ENCODE measurements at regions not wholly inside any gene's neighbourhood (a gene's known extent, or its start where the extent isn't known, plus 50 kb on each side); places are given as distances from the start of the nearest gene placed in this dataset.

DNA sequence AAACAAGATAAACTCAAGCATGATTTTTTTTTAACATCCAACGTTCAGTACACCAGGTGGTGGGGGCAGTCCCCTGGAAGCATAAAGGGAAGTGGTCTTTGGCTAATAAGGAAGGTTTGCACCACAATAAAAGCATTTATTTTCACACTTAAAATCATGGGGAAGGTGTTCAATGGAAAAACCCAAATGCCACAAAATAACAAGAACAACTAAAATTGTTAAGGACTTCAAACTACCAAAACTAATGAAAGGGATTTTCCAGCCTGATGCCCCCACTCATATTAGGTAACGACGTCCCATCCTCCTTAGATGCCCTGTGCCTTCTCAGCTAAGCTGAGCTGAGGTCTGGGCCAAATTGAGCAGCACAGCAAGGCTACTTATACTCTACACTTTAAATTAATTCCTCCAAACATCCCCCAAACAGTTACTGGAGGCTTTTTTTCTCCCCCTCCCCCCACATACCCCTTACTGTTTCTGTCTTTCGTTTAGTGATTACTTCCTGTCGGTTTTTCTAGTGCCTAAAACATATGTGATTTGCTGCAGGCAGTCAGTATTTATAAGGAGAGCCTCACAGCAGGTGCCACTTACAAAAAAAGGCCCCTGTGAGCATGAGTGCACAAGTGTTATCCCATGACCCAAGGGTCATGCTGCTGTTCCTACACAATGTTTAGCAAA lies 259.7 kb upstream of the ZNF608 start:
- no peak for DNase-seq (ENCODE audit: low spot score)

GRCh38 chr5:125010356-125010755 lies 263.9 kb upstream of the ZNF608 start:
- DNase-seq (ENCODE audit: low spot score): no peak

GRCh38 chr5:125011014-125011413 lies 264.6 kb upstream of the ZNF608 start:
- DNase-seq (ENCODE audit: low spot score): peak; percentile 41

DNA sequence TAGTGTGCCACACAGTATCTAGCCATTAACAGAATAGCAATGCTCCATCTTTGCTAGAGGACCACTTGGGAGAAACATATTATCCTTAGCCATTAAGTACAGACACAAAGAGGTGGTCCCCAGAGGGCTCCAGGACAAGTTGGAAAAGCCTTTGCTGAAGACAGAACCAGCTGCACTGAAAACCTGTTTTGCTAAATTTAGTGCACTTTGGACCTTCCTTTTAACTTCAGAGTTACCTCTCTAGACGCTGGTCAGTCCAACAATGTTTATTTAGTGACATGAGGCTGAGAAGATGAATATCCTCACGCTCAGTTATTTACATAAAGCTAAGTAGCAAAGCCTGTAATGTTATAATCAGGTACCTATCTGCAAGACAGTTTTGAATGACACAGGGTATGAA lies 265.0 kb upstream of the ZNF608 start:
- peak; percentile 24 for DNase-seq (ENCODE audit: low spot score)

- no peak for DNase-seq (ENCODE audit: low spot score)
These were observed 265.5 kb upstream of the ZNF608 start for GRCh38 chr5:125011947-125012346.

DNA sequence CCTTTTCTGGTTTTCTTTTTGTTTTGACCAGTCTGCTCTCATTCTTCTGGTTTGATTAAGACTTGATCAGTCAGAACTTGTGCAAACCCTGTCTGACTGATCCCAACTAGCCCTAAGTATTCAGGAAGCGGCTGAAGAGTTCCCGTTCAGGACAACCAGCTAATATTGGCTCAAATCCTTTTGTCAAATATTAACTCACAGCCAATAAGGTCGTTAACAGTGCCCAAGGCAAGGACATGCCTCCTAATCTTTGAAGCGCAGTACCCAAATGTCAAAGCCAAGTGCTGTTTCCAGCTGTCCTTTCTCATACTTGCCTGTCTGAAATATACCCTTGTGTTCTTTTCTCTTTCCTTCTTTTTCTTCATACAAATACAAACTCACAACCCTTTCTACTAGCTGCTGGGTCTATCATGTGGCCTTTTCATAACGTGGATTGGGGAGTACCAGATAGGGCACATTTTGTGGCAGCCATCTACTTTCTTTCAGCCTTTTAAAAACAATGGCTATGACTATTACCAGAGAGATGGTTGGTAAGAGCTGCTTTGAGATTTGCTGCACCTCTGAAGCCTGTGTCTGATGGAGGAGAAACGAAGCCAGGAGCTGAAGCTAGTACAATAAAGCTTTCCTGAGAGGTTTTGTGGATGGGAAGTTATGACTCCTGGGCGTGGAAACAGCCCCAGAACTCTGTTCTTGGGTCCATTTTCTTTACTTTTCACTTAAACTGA lies 266.4 kb upstream of the ZNF608 start:
- DNase-seq (ENCODE audit: low spot score): peak; percentile 86

- DNase-seq (ENCODE audit: low spot score): no peak
These were observed 267.8 kb upstream of the ZNF608 start for GRCh38 chr5:125014202-125014601.

GRCh38 chr5:125017796-125018195 lies 271.4 kb upstream of the ZNF608 start:
- peak; percentile 31 for DNase-seq (ENCODE audit: low spot score)

DNA sequence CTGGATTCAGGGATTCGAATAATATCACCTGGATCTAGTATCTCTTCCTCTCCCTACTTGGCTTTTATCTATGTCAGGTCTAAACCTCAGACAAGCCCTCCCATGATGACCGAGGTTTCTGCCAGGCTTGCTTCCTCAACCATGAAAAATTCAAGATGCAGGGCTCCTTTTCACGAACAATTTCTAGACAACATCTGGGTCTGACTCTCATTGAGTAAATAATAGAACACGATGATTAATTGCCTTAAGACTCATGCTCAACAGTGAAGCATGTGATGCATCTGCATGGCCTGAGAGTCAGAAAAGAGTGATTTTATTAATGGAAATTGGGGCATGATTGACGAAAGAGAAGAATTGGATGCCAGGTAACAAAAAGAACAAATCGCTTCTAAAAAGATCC lies 277.2 kb upstream of the ZNF608 start:
- peak; percentile 92 for DNase-seq (ENCODE audit: low spot score)

- DNase-seq (ENCODE audit: low spot score): no peak
These were observed 280.7 kb upstream of the ZNF608 start for GRCh38 chr5:125026867-125027731.

GRCh38 chr5:125032286-125032685 lies 285.8 kb upstream of the ZNF608 start:
- DNase-seq (ENCODE audit: low spot score): no peak

GRCh38 chr5:125033602-125034001 lies 287.2 kb upstream of the ZNF608 start:
- no peak for DNase-seq (ENCODE audit: low spot score)

DNA sequence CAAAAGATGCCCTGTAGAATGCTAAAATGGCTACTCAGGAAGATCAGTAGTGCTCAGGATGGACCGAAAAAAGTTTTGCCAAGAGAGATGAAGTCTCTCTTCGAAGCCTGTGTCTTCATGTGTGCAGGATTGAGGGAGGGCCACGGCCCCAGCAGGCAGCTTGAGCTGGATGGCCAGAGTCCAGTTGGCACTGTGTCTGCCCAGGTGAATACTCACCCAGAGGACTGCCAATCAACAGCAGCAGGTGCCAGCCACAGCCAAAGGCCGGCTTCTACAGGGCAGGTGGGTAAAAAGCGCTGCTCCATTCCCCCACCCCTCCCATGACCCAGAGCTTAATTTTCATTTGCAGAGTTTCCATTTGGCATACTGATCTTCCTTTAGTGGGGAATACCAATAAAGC lies 287.9 kb upstream of the ZNF608 start:
- DNase-seq (ENCODE audit: low spot score): no peak

- no peak for DNase-seq (ENCODE audit: low spot score)
These were observed 290.1 kb upstream of the ZNF608 start for GRCh38 chr5:125036494-125036893.

DNA sequence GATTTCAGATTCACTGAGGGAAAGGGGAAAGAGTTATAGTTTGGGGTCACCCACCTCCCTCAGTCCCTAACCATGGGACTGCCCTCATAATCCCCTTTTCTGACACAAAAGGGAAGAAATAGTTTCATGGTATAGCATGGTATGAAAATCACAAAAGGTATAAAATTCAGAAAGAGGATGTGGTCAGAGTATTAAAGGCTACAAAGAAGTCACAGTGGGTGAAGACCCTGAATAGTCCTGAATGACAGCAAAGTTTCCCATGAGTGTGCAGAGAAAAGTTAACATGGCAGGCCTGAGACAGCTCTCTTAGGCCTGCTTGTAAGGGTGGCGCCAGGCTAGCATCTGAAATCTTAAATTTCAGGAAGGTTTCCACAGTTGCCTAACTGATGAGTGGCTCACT lies 290.6 kb upstream of the ZNF608 start:
- no peak for DNase-seq (ENCODE audit: low spot score)

DNA sequence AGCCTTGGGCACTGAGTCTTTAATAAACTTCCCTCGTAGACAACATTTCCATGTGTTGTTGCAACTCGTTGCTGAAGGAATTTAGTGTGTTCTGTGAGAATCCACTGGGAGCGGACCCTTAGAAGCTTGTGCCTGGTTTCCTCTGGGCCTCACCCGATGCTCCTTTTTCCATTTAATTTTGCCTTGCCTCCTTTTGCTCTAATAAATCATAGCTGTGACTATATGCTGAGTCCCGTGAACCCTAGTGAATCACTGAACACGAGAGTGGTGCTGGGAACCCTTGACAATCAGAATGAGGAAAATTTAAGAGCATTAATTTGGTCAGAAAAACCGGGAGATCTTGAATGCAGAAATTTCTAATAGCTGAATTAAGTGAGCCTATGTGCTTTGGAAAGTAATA lies 291.1 kb upstream of the ZNF608 start:
- DNase-seq (ENCODE audit: low spot score): no peak

DNA sequence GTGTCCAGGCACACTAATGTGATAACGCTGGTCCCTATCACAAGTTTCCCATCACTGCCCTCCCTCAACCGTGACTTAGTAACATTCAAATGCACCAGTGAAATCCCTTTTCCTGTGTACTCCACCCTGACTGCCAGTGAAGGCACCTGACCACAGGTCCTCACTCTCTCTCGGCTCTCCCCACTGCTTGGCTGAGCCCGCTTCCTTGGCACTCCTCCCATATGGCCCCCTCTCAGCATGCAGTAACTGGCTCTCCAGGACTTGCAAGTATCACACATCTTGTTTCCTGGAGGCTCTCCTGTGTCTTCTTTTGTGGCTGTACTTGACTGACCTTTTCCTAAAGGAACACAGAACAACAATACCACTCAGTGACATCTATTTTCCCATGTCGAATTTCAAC lies 292.0 kb upstream of the ZNF608 start:
- peak; percentile 39 for DNase-seq (ENCODE audit: low spot score)

- peak; percentile 30 for DNase-seq (ENCODE audit: low spot score)
These were observed 295.4 kb upstream of the ZNF608 start for GRCh38 chr5:125041798-125042197.

- peak; percentile 42 for DNase-seq (ENCODE audit: low spot score)
These were observed 295.9 kb upstream of the ZNF608 start for GRCh38 chr5:125042261-125042890.

DNA sequence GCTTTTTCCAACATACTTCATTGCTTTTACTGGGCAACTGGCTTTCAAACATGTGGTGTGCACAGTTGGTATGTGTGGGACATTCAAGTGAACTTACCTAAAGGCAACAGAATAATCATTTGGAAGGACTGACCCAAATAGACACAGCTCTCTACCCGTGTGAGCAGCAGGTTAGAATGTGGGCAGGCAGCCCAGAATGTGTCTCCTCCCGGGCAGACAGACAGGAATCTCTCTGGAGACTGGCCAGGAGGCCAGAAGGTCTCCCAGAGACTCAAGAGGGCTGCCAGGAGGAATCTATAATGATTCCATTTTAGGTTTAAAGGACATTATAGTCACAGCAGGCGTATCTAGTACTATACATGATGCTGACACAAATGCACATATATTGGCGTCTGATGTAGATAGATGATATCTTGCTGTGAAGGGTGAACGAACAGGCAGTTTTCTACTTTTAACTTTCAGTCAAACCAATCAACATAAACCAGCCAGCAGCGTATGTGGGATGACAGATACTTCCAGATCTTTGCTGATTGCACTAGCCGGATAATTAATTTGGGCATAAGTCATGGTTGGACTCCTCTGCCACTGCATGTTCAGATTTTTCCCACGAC lies 297.4 kb upstream of the ZNF608 start:
- peak; percentile 96 for DNase-seq (ENCODE audit: low spot score)

GRCh38 chr5:125044491-125045282 lies 298.2 kb upstream of the ZNF608 start:
- peak; percentile 76 for DNase-seq (ENCODE audit: low spot score)
